ENCODE measurements at regions not wholly inside any gene's neighbourhood (a gene's known extent, or its start where the extent isn't known, plus 50 kb on each side); places are given as distances from the start of the nearest gene placed in this dataset.

DNA sequence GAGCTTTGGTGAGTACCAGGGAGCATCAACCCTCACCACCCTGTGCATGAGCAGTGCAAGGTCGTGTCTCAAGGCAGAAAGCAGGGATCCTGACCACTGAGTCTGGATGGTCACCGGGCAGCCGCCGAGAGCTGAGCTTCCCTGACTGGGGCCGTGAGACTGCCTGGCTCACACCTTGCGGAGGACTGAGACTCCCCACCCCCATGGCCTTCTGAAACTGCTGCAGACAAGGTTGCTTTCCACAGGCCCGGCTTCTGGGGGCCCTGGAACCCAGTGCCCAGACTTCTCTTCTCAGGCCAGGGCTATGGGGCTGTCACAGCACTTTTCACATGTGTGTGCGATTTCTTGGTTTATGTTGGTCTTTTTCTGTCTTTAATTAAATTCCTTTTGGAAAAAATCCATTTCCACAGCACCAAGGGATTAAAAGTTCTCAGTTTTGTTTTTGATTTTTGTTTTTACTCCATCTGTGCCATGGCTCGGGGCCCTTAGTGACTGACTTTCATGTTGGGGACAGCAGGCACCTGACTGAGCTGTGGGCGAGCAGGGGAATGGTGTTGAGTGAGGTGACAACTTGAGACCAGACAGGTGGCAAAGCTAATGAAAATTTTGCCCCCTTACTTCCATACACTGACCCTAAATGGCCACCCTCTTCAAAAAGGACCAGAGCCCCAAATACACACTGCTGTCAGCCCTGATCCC lies 297.9 kb downstream of the CYP26B1 start:
- no peak for ATAC-seq (ENCODE audit: low FRiP score)
- DNase-seq (ENCODE audit: low spot score) = no peak

DNA sequence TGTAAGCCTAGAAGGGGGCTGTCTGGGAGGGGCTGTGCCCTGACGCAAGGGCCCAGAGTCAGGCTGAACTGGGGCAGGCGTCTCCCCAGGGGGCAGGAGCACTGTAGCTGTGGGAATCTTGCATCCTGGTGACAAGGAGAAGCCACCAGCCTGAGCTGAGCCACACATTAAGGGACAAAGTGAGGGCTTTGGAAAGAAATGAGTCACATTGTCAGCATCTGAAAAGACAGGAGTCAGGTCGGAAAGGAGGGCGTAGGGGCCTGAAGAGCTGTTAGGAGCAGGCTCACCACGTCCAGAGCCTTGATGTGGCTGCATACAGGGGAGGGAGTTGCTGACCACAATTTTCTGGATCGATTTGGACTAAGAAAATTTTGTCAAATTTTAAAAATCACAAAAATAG lies 298.6 kb downstream of the CYP26B1 start:
- TF ChIP-seq, protein P1, sequence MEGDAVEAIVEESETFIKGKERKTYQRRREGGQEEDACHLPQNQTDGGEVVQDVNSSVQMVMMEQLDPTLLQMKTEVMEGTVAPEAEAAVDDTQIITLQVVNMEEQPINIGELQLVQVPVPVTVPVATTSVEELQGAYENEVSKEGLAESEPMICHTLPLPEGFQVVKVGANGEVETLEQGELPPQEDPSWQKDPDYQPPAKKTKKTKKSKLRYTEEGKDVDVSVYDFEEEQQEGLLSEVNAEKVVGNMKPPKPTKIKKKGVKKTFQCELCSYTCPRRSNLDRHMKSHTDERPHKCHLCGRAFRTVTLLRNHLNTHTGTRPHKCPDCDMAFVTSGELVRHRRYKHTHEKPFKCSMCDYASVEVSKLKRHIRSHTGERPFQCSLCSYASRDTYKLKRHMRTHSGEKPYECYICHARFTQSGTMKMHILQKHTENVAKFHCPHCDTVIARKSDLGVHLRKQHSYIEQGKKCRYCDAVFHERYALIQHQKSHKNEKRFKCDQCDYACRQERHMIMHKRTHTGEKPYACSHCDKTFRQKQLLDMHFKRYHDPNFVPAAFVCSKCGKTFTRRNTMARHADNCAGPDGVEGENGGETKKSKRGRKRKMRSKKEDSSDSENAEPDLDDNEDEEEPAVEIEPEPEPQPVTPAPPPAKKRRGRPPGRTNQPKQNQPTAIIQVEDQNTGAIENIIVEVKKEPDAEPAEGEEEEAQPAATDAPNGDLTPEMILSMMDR (IDR thresholded peaks at IDR 0.05) = no peak
- DNase-seq (ENCODE audit: low spot score) = no peak
- no peak for ATAC-seq (ENCODE audit: low FRiP score)

More for the DNA sequence above, 297.9 kb downstream of the CYP26B1 start:
- TF ChIP-seq, protein P1 (IDR thresholded peaks at IDR 0.05) = no peak

DNA sequence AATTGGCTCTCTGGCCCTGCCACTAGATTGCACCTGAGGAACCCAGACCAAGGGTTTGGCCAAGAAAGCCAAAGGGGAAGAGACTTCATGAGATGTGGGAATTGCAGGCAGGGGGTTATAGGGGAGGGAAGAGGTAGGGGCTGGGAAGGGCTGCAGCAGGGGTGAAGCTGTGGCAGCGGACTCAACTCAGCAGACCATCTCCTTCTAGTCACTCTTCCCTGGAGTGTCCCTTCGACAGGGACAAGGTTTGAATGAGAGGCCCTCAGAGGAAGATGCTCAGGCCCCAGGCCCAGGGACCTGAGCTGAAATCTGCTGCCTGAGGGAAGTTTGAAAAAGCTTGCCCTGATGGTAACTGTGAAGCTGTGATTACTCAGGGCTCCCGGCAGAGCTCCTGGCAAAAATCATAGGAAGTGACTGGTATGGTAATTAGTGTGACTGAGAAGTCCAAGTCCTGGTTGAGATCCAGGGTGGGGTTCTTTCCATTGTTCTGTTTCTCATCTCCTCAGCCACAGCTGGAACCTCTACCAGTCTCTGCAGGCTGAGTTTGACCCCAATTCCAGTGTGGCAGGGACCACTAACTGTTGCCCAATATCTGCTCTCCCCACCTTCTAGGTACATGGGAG lies 300.9 kb downstream of the CYP26B1 start:
- no peak for ATAC-seq (ENCODE audit: low FRiP score)

DNA sequence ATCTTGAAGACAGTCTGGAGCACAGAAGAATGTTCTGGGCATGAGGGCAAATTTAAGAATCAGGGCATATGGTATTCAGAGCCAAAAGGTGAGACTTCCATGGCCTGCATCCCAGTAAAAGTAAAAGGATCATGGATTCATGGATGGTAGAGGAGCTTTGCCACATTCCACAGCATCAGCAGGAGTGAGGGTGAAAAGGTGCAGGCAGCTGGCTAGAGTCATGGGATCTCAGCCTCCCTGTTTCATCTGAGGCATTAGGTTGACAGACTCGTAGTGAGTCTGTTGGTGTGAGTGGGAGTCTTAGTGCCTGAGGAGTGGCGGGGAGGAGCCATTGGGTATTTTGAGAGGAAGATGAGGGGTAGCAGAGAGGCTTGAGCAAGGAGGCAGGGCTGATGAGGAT lies 301.6 kb downstream of the CYP26B1 start:
- DNase-seq (ENCODE audit: low spot score) = no peak
- no peak for ATAC-seq (ENCODE audit: low FRiP score)
- TF ChIP-seq, protein P1 (IDR thresholded peaks at IDR 0.05) = no peak

More for the DNA sequence above, 300.9 kb downstream of the CYP26B1 start:
- TF ChIP-seq, protein P1 (IDR thresholded peaks at IDR 0.05) = no peak
- DNase-seq (ENCODE audit: low spot score) = no peak

DNA sequence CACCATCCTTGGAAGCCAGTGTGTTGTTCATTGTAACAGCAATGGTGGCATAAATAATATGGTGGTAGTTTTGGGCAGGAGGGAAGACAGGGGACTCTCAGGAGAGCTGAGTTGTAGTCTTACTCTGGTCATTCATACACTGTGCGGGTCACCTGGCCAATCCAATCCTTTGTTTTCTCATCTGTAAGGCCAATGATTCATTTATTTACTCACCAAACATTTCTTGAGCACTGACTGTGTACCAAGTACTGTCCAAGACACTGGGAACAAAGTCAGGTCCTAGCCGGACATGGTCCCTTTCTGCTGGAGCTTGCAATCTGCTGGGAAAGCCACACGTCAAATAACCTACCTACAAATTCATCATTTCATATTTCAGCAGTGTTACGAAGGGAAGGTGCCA lies 302.7 kb downstream of the CYP26B1 start:
- ATAC-seq (ENCODE audit: low FRiP score) (no peak), DNase-seq (ENCODE audit: low spot score) (no peak)
- TF ChIP-seq, protein P1 (IDR thresholded peaks at IDR 0.05) = no peak

DNA sequence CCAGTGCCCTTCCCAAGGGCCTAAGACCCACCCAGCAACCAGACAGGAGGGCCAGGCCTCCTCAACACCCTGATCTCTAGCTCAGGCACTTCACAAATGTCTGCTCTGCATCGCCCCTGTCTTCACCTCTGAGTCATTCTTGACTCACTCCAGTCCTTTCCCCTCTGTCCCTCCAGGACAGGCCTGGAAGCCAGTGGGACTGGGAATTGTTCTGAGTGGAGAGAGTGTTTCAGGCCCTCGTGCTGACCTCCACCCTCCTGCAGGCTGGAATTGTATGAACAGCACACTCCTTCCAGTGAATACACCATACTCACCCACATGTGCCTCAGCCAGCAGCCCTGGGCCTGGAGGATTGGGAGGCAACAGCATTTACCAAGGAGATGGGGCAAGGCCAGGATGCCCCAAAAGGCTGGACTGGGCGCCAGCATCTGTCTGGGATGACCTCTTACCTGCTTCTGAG lies 304.2 kb downstream of the CYP26B1 start:
- no peak for ATAC-seq (ENCODE audit: low FRiP score)
- DNase-seq (ENCODE audit: low spot score) = no peak
- TF ChIP-seq, protein P1 (IDR thresholded peaks at IDR 0.05) = no peak

DNA sequence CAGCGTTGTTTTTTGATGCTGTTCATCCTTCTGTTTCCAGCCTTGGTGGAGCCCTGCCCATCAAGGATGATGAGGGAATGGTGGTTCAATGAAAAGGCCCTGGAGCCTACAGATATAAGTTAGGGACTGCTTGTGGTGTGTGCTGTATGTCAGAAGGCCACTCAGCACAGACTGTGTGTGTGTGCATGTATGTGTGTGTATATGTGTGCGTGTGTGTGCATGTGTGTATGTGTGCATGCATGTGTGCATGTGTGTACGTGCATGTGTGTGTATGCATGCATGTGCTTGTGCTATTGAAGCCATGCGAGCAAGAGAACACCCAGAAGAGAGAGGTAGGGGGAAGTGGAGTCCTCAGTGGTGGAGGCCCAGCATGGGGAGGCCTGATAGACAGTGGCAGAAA lies 304.9 kb downstream of the CYP26B1 start:
- ATAC-seq (ENCODE audit: low FRiP score) = no peak
- TF ChIP-seq, protein P1 (IDR thresholded peaks at IDR 0.05) = no peak
- no peak for DNase-seq (ENCODE audit: low spot score)

Data from omental fat pad (tissue), 3 donors.